Ovary (tissue), 3 donors: ENCODE measurements at regions not wholly inside any gene's neighbourhood (a gene's known extent, or its start where the extent isn't known, plus 50 kb on each side); places are given as distances from the start of the nearest gene placed in this dataset.

Experiments used
- CTCF ChIP-seq, 3 donors: fragments of 450-650 bp in 2 of 3; fragments of 200-600 bp in 1 of 3; IDR thresholded peaks; one replicate each; pipeline versions ENCODE4 v1.5.1 to v1.8.0; 2016 to 2022; ENCODE audit warnings: antibody characterized with exemption in 3 of 3, mild to moderate bottlenecking in 1 of 3
- POLR2A ChIP-seq: fragments of 450-650 bp; IDR thresholded peaks from one replicate; pipeline ENCODE4 v1.6.1; 2017; ENCODE audit warnings: antibody characterized with exemption, mild to moderate bottlenecking, moderate library complexity
- donor health status: DM: no; HTN: no; CAD: no.

GRCh38 chr5:167271511-167271910 lies 1019.9 kb upstream of the WWC1 start:
- no peak for TF ChIP-seq CTCF (IDR thresholded peaks at IDR 0.05)
- no peak for TF ChIP-seq POLR2A
